Endodermal cell (in vitro differentiated cells): ENCODE measurements at regions not wholly inside any gene's neighbourhood (a gene's known extent, or its start where the extent isn't known, plus 50 kb on each side); places are given as distances from the start of the nearest gene placed in this dataset.

ENCODE experiments used
- DNase-seq: peaks from one replicate; pipeline ENCODE4 v3.0.0-alpha.2; 2017
- H3K27ac ChIP-seq: 2 replicates; pipeline ENCODE4 v1.5.1; 2013; ENCODE audit warnings: mild to moderate bottlenecking, low read depth, low read length, moderate library complexity
- H3K27me3 ChIP-seq: 2 replicates; pipeline ENCODE4 v1.6.1; 2013; ENCODE audit warnings: mild to moderate bottlenecking, low read length, moderate library complexity; ENCODE audit not compliant: insufficient read depth, control insufficient read depth, poor library complexity, severe bottlenecking
- H3K36me3 ChIP-seq: 2 replicates; pipeline ENCODE4 v1.7.0; 2013; ENCODE audit warnings: mild to moderate bottlenecking, low read length, moderate library complexity; ENCODE audit not compliant: control insufficient read depth, insufficient read depth
- H3K4me1 ChIP-seq: one replicate; pipeline ENCODE4 v1.7.0; 2013; ENCODE audit warnings: low read length; ENCODE audit not compliant: control insufficient read depth, insufficient read depth
- H3K4me3 ChIP-seq: 2 replicates; pipeline ENCODE4 v1.5.1; 2013; ENCODE audit warnings: mild to moderate bottlenecking, low read length, moderate library complexity
- H3K9ac ChIP-seq: 2 replicates; pipeline ENCODE4 v1.6.1; 2013; ENCODE audit warnings: mild to moderate bottlenecking, low read length, moderate library complexity; ENCODE audit not compliant: poor library complexity, severe bottlenecking; ENCODE audit errors: extremely low read depth
- H3K9me3 ChIP-seq: 2 replicates; pipeline ENCODE4 v1.6.1; 2013; ENCODE audit warnings: mild to moderate bottlenecking, low read length, moderate library complexity; ENCODE audit not compliant: control insufficient read depth
- H3K27ac Mint-ChIP-seq: 2 replicates; pipeline ENCODE4 v1.8.0; 2020; ENCODE audit warnings: mixed read lengths
- H3K27me3 Mint-ChIP-seq: 2 replicates; pipeline ENCODE4 v1.8.0; 2021; ENCODE audit warnings: mild to moderate bottlenecking, mixed read lengths; ENCODE audit not compliant: insufficient read depth
- H3K36me3 Mint-ChIP-seq: 2 replicates; pipeline ENCODE4 v1.8.0; 2020; ENCODE audit warnings: low read depth, mixed read lengths
- H3K4me1 Mint-ChIP-seq: 2 replicates; pipeline ENCODE4 v1.8.0; 2020; ENCODE audit warnings: mixed read lengths
- H3K4me3 Mint-ChIP-seq: 2 replicates; pipeline ENCODE4 v1.8.0; 2020; ENCODE audit warnings: mild to moderate bottlenecking, moderate library complexity, mixed read lengths
- H3K9me3 Mint-ChIP-seq: 2 replicates; pipeline ENCODE4 v1.8.0; 2020; ENCODE audit warnings: mild to moderate bottlenecking, mixed read lengths
- WGBS, 2 experiments: methylation state at CpG; one replicate each; pipeline versions ENCODE4 v1.1.5 to v1.1.7; 2013; ENCODE audit warnings: missing lambda C conversion rate in 2 of 2, mixed read lengths in 1 of 2; ENCODE audit not compliant: insufficient coverage in 1 of 2, insufficient read length in 1 of 2; 5-methylcytosine and 5-hydroxymethylcytosine counted together
- TF ChIP-seq, protein P1 (sequence below): fragments of 200-600 bp; sonication (generic); conservative IDR thresholded peaks from 2 replicates; pipeline ENCODE4 v1.5.0; 2021; ENCODE audit warnings: antibody characterized with exemption, mild to moderate bottlenecking

DNA sequence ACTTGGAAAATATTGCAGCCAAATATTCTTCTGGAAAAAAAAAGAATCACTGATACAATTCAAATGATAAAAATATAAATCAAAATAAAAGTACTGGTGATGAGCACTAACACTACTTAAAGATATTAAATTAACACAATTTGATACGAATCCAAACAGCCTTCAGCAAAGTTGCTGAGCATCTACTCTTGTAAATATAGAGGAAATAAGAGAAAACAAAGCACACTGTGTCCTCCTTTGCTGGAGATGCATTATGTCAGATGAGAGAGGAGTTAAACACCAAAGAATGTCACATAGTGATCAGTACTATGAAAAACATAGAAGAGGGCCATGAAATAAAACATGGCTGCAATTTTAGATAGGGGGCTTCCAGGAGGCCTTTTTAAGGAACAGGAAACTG lies 177.4 kb upstream of the RNPC3 start:
- no peaks in the 10 kb centered on the region for H3K9me3 ChIP-seq
- H3K4me1 Mint-ChIP-seq: no peaks in the 10 kb centered on the region
- H3K27me3 ChIP-seq: no peaks in the 10 kb centered on the region
- no peaks in the 10 kb centered on the region for H3K36me3 Mint-ChIP-seq
- WGBS, 2 experiments: no CpG with 5 or more reads among the region's 1 CpG
- no peak overlapping the region for H3K4me3 ChIP-seq
- TF ChIP-seq, protein P1, sequence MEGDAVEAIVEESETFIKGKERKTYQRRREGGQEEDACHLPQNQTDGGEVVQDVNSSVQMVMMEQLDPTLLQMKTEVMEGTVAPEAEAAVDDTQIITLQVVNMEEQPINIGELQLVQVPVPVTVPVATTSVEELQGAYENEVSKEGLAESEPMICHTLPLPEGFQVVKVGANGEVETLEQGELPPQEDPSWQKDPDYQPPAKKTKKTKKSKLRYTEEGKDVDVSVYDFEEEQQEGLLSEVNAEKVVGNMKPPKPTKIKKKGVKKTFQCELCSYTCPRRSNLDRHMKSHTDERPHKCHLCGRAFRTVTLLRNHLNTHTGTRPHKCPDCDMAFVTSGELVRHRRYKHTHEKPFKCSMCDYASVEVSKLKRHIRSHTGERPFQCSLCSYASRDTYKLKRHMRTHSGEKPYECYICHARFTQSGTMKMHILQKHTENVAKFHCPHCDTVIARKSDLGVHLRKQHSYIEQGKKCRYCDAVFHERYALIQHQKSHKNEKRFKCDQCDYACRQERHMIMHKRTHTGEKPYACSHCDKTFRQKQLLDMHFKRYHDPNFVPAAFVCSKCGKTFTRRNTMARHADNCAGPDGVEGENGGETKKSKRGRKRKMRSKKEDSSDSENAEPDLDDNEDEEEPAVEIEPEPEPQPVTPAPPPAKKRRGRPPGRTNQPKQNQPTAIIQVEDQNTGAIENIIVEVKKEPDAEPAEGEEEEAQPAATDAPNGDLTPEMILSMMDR: no peak
- H3K9me3 Mint-ChIP-seq: no peaks in the 10 kb centered on the region
- H3K36me3 ChIP-seq: no peaks in the 10 kb centered on the region
- DNase-seq: no peak
- H3K27ac Mint-ChIP-seq: no peak overlapping the region
- H3K9ac ChIP-seq: no peak overlapping the region
- H3K4me3 Mint-ChIP-seq: no peak overlapping the region
- H3K27ac ChIP-seq: no peak overlapping the region
- no peaks in the 10 kb centered on the region for H3K4me1 ChIP-seq
- H3K27me3 Mint-ChIP-seq: no peaks in the 10 kb centered on the region

- Histone ChIP-seq H3K27ac (no peak overlapping the region), H3K4me1 (no peaks in the 10 kb centered on the region), H3K36me3 (no peaks in the 10 kb centered on the region), H3K4me3 (no peak overlapping the region), H3K9me3 (no peaks in the 10 kb centered on the region), H3K9ac (no peak overlapping the region), H3K27me3 (no peaks in the 10 kb centered on the region)
- Mint-ChIP-seq H3K36me3 (no peaks in the 10 kb centered on the region), H3K27me3 (no peaks in the 10 kb centered on the region), H3K9me3 (no peaks in the 10 kb centered on the region), H3K4me3 (no peak overlapping the region), H3K4me1 (no peaks in the 10 kb centered on the region), H3K27ac (no peak overlapping the region)
- WGBS, 2 experiments: 94 to 100% methylated on average over 1 to 3 of the region's 3 CpGs
- TF ChIP-seq, protein P1: no peak
- no peak for DNase-seq
These were observed 180.6 kb upstream of the RNPC3 start for GRCh38 chr1:103344930-103345329.

DNA sequence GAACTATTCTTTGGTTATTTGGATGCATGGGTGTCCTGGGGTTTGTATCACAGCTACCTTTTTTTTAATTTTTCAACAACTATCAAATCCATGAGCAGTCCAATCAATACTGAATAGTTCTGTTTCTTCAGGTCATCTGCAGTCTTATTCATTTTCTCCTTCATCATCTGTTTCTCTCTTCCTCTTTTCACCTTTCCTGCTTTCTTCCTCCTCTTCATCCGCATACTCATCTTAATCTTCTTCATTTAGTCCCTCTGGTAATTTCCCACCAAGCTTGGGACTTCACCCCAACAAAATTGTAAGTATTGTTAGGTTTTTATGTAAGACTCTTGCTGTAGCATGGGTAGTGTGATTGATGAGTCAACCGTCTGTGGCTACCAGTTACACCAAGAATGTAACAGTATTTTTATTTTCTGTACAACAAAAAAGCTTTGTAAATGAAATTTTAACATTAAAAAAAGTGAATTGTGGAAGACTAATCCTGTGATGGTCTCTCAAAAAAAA lies 184.1 kb upstream of the RNPC3 start:
- H3K4me3 Mint-ChIP-seq: no peak overlapping the region
- no peaks in the 10 kb centered on the region for H3K36me3 Mint-ChIP-seq
- DNase-seq: no peak
- no peaks in the 10 kb centered on the region for H3K9me3 Mint-ChIP-seq
- H3K27ac Mint-ChIP-seq: no peak overlapping the region
- 100% methylated on average over 1 of the region's 2 CpGs; no CpG with 5 or more reads in 1 of the 2 experiments for WGBS, 2 experiments
- no peaks in the 10 kb centered on the region for H3K9me3 ChIP-seq
- H3K9ac ChIP-seq: no peak overlapping the region
- H3K27me3 ChIP-seq: no peaks in the 10 kb centered on the region
- H3K27me3 Mint-ChIP-seq: no peaks in the 10 kb centered on the region
- no peak overlapping the region for H3K4me3 ChIP-seq
- H3K4me1 Mint-ChIP-seq: no peaks in the 10 kb centered on the region
- H3K27ac ChIP-seq: no peak overlapping the region
- no peaks in the 10 kb centered on the region for H3K4me1 ChIP-seq
- TF ChIP-seq, protein P1: no peak
- H3K36me3 ChIP-seq: no peaks in the 10 kb centered on the region
